Astrocyte of the spinal cord (primary cell): ENCODE measurements at regions not wholly inside any gene's neighbourhood (a gene's known extent, or its start where the extent isn't known, plus 50 kb on each side); places are given as distances from the start of the nearest gene placed in this dataset.
"Not testable (repeated sequence)": the region's sequence is repeated elsewhere in the genome, so short reads cannot be mapped to it uniquely, and the experiment has no call there.

Source experiments
- DNase-seq: peaks from one replicate; pipeline ENCODE4 v3.0.0; 2011; ENCODE audit warnings: low read depth, low spot score
- H3K4me3 ChIP-seq: 2 replicates; pipeline ENCODE4 v1.5.1; 2011; ENCODE audit warnings: low read depth, mild to moderate bottlenecking, low read length, moderate library complexity
- in situ Hi-C: cut with HindIII; loops from 2 replicates; pipeline ENCODE4 v1.10.0; 2017; ENCODE audit warnings: low sequenced_read_pairs
- TF ChIP-seq, protein P1 (sequence below): IDR thresholded peaks from 2 replicates; pipeline ENCODE4 v1.5.1; 2012; ENCODE audit warnings: low read depth, mild to moderate bottlenecking, low read length, inconsistent platforms

DNA sequence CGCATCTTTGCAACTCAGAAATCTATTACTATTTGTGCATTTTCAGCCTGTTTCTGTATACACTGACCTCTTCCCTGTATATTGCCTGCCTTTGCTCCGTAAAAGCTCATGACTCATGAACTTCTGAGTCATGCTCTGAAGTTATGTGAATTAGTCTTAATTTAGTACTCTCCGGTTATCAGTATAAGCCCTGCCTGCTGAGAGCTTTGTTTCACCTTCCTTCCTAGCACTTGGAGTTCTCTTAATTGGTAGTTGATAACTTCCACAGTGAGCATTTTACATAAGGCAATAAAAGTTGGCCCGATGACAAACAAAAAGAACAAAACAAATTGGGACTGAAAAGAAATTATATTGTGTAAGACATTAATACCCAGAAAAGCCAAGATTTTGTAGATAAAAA is 231.4 kb downstream of the GJA1 start:
- peak; percentile 85 for DNase-seq
- no peak overlapping the region for H3K4me3 ChIP-seq
- in situ Hi-C loops = no loop called here
- TF ChIP-seq, protein P1, sequence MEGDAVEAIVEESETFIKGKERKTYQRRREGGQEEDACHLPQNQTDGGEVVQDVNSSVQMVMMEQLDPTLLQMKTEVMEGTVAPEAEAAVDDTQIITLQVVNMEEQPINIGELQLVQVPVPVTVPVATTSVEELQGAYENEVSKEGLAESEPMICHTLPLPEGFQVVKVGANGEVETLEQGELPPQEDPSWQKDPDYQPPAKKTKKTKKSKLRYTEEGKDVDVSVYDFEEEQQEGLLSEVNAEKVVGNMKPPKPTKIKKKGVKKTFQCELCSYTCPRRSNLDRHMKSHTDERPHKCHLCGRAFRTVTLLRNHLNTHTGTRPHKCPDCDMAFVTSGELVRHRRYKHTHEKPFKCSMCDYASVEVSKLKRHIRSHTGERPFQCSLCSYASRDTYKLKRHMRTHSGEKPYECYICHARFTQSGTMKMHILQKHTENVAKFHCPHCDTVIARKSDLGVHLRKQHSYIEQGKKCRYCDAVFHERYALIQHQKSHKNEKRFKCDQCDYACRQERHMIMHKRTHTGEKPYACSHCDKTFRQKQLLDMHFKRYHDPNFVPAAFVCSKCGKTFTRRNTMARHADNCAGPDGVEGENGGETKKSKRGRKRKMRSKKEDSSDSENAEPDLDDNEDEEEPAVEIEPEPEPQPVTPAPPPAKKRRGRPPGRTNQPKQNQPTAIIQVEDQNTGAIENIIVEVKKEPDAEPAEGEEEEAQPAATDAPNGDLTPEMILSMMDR = no peak

DNA sequence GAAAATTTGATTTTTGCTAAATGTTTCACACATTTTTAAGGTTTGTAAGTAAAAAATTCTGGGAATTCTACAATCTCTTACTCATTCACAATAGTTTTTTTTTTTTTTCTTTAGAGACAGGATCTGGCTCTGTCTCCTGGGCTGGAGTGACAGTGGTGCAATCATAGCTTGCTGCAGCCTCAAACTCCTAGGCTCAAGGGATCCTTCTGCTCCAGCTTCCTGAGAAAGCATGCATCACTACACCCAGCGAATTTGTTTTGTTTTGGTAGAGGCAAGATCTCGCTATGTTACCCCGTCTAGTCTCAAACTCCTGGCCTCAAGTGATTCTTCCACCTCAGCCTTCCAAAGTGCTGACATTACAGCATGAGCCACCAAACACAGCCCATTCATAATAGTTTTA is 232.8 kb downstream of the GJA1 start:
- DNase-seq = no peak
- in situ Hi-C loops = no loop called here
- TF ChIP-seq, protein P1 = no peak
- H3K4me3 ChIP-seq = no peak overlapping the region

- no peak overlapping the region for H3K4me3 ChIP-seq
- TF ChIP-seq, protein P1 = no peak
- in situ Hi-C loops = no loop called here
- DNase-seq = peak; percentile 55
These were observed 235.1 kb downstream of the GJA1 start for GRCh38 chr6:121670511-121670910.

- peak; percentile 58 for DNase-seq
- in situ Hi-C loops = no loop called here
These were observed 242.1 kb downstream of the GJA1 start for GRCh38 chr6:121677571-121677970.

GRCh38 chr6:121678245-121678644 is 242.8 kb downstream of the GJA1 start:
- in situ Hi-C loops = no loop called here
- TF ChIP-seq, protein P1 = no peak
- no peak for DNase-seq

More at GRCh38 chr6:121677571-121677970, 242.1 kb downstream of the GJA1 start:
- H3K4me3 ChIP-seq = no peak overlapping the region
- TF ChIP-seq, protein P1 = no peak

GRCh38 chr6:121680058-121680457 is 244.6 kb downstream of the GJA1 start:
- in situ Hi-C loops = no loop called here
- DNase-seq = no peak
- TF ChIP-seq, protein P1 = no peak
- H3K4me3 ChIP-seq = no peak overlapping the region

More at GRCh38 chr6:121678245-121678644, 242.8 kb downstream of the GJA1 start:
- H3K4me3 ChIP-seq = no peak overlapping the region

- no peak for DNase-seq
- in situ Hi-C loops = no loop called here
- H3K4me3 ChIP-seq = no peak overlapping the region
- TF ChIP-seq, protein P1 = no peak
These were observed 247.2 kb downstream of the GJA1 start for GRCh38 chr6:121682666-121683065.

GRCh38 chr6:121685806-121686205 is 250.4 kb downstream of the GJA1 start:
- in situ Hi-C loops = not testable (repeated sequence)

More at GRCh38 chr6:121685806-121686205, 250.4 kb downstream of the GJA1 start:
- not testable (repeated sequence) for H3K4me3 ChIP-seq, DNase-seq
